G401 (cell line): ENCODE measurements at regions not wholly inside any gene's neighbourhood (a gene's known extent, or its start where the extent isn't known, plus 50 kb on each side); places are given as distances from the start of the nearest gene placed in this dataset.
"Not testable (repeated sequence)": the region's sequence is repeated elsewhere in the genome, so short reads cannot be mapped to it uniquely, and the experiment has no call there.

ENCODE experiments used
- DNase-seq: peaks from one replicate; pipeline ENCODE4 v3.0.0-alpha.2; 2015; ENCODE audit warnings: low spot score
- in situ Hi-C: cut with HindIII; loops from 2 replicates; pipeline ENCODE4 v1.10.0; 2016; ENCODE audit warnings: low sequenced_read_pairs, mixed read lengths

DNA sequence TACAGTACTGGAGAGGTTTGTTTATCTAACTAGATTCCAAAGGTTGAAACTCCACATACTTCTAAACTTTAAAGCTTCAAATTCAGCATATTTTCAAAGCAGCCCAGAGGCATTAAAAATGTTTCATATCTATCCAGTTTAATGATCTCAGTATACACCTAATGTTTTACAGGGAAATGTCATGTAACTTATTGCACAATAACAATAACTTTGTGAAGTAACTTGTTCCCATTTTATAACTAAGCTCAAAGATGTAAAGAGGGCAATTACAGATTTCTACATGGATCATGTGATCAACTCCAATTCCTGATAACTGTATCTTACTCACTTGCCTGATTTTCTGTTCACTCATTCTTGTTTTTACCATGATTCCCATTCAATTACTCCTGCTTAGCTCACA lies 610.0 kb downstream of the TAF11L14 start:
- in situ Hi-C loops: no loop called here

GRCh38 chr5:18252559-18252958 lies 618.3 kb downstream of the TAF11L14 start:
- in situ Hi-C loops: no loop called here
- no peak for DNase-seq

More for the DNA sequence above, 610.0 kb downstream of the TAF11L14 start:
- no peak for DNase-seq

GRCh38 chr5:18264126-18264882 lies 630.0 kb downstream of the TAF11L14 start:
- in situ Hi-C loops: no loop called here
- no peak for DNase-seq

DNA sequence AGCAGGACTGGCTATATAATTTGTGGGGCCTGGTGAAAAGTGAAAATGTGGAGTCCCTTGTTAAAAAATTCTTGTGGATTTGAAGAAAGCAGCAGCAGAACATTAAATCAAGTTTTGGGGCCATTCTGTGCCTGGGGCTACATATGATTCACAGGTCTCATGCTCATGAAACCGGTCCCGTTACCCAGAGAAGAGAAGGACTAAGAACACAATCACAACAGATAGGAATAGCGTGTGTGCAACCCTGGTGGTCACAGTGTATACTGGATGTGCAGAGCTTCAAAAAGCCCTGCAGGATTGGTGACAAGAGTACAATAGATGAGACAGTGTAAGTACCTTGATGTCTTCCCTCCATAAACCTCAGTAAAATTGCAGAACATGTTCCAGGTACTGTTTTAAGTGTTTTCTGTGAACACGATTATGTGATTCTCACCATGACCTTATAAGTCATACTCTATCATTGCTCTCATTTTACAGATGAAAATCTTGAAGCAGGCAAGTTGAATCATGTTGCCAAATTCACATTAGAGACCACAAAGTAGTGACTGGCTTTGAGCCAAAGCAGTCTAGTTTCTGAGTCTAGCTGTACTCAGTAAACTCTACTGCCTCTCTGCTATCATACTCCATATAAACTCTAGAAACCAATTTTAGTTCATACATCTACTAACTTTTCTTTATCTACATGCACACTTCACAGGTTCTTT lies 636.5 kb downstream of the TAF11L14 start:
- DNase-seq: no peak
- in situ Hi-C loops: no loop called here

- DNase-seq: no peak
- in situ Hi-C loops: no loop called here
Observed at GRCh38 chr5:18276939-18277338, 642.7 kb downstream of the TAF11L14 start.

DNA sequence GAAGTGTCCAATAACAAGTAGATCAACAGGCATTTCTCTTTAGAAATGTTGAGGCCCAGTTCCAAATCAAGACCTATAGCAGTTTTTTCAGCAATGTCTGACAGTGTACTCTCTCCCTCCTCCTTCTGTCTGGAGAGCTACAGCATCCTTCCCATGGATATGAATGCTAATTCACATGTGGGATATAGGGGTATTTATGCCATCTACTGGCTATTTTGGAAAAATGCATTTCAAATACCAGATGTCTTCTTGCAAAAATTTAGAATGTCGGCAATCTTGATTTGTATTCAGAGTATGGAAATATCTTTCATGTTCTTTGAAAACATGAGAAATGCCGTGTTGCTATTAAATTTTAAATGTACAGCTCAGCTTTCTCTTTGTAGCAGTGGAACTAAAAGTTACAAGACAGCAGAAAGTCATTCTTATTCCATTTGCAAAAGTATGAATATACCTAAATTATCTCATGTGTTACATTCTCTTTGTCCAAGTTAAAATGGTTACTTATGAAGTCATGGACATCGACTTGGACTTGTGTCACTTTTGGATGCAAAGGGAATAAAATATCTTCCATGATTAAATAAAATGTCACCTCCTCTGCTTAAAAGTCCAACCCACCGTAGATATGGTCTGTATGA lies 647.8 kb downstream of the TAF11L14 start:
- in situ Hi-C loops: no loop called here
- peak; percentile 69 for DNase-seq

DNA sequence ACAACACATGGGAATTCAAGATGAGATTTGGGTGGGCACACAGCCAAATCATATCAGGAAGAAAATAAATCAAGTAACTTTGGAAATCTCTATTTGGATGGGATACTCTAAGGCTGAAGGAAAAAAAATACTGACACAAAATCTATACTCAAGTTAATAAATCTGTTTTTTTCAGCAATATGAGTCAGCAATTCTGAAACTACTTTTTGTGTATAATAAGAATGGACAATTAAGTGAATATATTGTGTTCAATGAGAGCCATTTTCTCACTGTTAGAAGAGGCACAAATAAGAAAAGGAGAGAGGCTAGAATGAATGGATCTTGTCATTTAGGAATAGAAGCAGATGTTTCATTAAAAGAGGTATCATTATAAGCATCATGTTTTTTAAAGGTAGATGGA lies 651.0 kb downstream of the TAF11L14 start:
- no peak for DNase-seq
- in situ Hi-C loops: no loop called here

DNA sequence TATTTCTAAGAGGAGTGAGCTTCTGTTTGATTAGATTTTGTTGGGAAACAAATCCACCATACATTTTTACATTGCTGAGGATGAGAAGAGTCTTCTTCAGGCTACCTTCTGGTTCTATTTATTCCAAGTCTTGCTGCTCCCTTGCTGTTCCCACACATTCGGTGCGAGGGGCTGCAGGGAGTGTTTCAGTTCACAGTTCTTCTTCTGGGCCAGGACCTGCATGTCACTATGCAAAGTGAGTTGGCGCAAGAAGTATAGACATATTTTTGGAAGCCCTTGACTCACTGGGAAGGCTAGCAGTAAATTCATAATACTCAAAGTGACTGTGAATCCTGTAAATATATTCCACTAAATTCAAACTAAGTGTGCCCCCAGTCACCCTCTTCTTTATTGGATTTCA lies 657.9 kb downstream of the TAF11L14 start:
- in situ Hi-C loops: no loop called here
- DNase-seq: no peak

DNA sequence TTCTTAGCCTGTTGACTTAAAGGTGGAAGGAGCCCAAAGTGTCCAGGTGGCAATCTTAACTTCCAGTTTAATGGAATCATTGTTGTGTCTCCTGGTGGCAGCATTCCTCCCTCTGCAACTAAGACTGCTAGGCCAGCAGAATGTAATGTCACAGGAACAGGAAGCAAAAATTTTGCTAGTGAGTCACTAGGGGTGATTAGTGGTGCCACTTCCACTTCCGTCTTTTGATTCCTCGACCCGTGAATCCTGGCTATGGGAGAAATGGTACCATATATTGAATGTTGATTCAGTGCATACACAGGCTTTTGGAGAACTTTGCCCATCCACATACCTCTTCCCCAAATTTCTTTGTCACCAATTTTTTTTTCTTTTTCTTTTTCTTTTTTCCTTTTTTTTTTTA lies 661.4 kb downstream of the TAF11L14 start:
- in situ Hi-C loops, DNase-seq: not testable (repeated sequence)

DNA sequence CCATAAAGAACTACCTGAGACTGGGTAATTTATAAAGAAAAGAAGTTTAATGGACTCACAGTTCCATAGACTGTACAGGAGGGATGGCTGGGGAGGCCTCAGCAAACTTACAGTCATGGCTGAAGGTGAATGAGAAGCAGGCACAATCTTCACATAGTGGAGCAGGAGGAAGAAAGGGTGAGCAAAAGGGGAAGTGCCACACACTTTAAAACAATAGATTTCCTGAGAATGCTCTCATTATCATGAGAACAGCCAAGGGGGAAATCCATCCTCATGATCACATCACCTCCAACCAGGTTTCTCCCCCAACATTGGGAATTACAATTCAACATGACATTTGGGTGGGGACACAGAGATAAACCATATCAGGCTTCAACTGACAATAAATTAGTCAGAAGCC lies 664.9 kb downstream of the TAF11L14 start:
- DNase-seq: no peak
- in situ Hi-C loops: no loop called here

DNA sequence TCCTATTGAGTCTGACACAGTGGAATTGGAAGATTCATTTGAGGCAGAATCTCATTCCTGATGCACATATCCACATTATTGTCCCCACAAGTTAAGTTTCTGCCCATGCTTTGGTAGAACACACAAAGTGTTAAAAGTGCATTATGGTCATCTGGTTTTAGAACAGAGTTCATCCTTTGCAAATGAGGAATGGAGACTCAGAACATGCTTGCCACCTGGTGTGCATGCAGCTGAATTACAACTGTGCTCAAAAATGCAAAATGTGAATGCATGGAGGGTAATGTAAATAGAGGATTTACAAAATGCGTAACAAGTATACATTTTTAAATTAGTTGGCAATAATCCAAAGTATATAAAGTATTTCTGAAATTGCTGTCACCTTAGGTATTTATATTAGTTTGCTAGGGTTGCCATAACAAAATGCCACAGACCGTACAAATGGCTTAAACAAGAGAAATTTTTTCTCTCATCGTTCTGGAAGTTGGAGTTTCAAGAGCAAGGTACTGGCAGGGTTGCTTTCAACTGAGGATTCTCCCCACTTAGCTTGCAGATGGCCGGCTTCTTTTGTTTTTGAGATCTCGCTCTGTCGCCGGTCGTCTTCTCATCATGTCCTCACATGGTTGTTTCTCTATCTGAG lies 671.1 kb downstream of the TAF11L14 start:
- in situ Hi-C loops: no loop called here

DNA sequence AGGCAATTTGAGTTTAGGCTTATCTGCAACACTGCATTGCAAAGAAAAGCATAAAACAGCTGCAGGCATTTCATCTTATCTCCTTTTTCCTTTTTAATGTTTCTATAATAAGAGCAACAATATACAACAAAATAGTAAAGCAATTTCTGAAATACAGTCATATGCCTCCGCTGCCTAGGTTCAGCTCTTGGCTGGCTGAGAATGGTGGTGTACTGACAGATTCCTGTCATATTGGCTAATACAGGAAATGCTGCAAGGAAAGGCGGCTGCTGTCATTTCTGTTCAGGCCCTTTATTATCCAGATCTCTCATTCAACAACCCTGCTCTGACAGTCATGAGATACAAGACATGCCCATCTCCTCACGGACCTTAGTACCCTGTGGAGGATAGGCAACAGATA lies 677.0 kb downstream of the TAF11L14 start:
- DNase-seq: no peak
- in situ Hi-C loops: no loop called here

More for the DNA sequence above, 671.1 kb downstream of the TAF11L14 start:
- DNase-seq: peak; percentile 54

- in situ Hi-C loops: no loop called here
Observed at GRCh38 chr5:18312016-18312415, 677.8 kb downstream of the TAF11L14 start.

DNA sequence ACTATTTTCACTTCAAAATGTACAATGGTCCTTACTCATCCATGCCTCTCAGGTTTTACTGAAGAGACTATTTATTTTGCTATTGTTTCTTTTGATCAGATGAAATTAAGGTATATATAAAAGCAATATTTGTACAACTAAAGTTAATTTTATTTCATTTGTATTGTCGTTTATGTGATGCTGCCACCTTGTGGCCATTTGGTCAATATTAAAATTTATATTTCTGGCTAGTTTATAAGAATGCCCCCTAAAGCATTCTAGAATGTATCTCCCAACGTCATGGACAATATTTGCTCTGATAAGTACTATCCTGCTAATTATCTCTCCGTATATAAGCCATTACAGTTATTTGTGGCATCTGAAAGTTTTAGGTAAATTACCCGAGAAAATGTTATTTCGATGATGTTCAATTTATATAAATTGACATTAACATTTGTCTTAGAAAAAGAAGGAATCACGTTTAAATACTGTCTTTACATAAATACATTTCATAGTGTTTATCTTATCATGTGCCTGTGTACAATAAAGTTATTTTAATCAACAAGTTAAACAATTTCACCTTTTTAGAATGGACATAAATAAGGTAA lies 680.0 kb downstream of the TAF11L14 start:
- in situ Hi-C loops: no loop called here
- peak; percentile 51 for DNase-seq

More at GRCh38 chr5:18312016-18312415, 677.8 kb downstream of the TAF11L14 start:
- DNase-seq: no peak

DNA sequence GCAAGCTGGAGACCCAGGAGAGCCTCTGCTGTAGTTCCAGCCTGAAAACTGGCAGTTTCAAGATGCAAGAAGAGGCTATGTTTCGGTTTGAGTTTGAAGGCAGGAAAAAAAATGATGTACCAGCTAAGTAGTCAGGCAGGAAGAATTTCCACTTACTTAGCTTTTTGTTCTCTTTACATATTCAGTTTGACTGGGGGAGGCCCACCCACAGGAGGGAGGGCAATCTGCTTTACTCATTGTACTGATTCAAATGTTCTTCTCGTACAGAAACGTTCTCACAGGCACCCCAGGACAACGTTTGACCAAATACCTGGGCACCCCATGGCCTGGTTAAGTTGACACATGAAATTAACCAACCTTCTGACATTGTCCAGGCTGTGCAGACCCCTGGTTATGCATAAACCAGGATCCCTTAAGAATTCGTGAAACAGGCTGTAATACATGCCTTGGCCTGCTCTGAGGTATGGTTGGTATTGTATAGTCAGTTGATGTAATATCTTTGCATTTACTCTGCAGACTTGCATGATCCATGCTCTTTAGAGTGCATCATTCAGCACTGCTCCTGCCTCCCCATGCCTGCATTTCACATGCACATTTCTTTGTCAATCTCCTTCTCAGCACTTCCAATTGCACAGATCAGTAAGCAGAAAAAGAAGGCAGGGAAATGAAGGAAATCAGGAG lies 687.1 kb downstream of the TAF11L14 start:
- no peak for DNase-seq
- in situ Hi-C loops: no loop called here

DNA sequence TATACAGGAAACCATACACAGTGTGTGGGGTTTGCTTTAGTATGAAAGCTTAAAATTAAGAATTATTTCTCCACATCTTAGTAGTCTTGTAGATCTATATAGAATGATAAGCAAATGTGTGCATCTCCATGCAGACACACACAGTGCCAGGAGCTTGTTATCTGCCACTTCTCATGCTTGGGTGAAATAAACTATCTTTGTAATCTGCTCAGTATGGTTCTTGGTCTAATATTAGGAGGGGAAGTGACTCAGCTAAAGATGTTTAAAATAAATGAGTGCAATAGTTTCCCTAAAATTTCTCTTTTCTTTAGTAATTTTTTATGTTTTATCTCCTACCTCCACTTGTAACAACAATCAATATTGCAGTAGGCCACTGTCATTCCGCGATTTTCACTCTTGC lies 689.6 kb downstream of the TAF11L14 start:
- no peak for DNase-seq
- in situ Hi-C loops: no loop called here

- in situ Hi-C loops: no loop called here
- DNase-seq: no peak
Observed at GRCh38 chr5:18325431-18325830, 691.2 kb downstream of the TAF11L14 start.

- no peak for DNase-seq
- in situ Hi-C loops: no loop called here
Observed at GRCh38 chr5:18329328-18329727, 695.1 kb downstream of the TAF11L14 start.

GRCh38 chr5:18333841-18334240 lies 699.6 kb downstream of the TAF11L14 start:
- DNase-seq: no peak
- in situ Hi-C loops: no loop called here
